Erythroblast (primary cell): ENCODE measurements at regions not wholly inside any gene's neighbourhood (a gene's known extent, or its start where the extent isn't known, plus 50 kb on each side); places are given as distances from the start of the nearest gene placed in this dataset.

ENCODE experiments used
- GATA1 ChIP-seq: IDR thresholded peaks from 2 replicates; pipeline ENCODE4 v1.6.1; 2011; ENCODE audit warnings: low read depth, mild to moderate bottlenecking, control low read depth, low read length, moderate library complexity
- POLR2A ChIP-seq: IDR thresholded peaks from 2 replicates; pipeline ENCODE4 v1.6.1; 2011; ENCODE audit warnings: mild to moderate bottlenecking, low read length

DNA sequence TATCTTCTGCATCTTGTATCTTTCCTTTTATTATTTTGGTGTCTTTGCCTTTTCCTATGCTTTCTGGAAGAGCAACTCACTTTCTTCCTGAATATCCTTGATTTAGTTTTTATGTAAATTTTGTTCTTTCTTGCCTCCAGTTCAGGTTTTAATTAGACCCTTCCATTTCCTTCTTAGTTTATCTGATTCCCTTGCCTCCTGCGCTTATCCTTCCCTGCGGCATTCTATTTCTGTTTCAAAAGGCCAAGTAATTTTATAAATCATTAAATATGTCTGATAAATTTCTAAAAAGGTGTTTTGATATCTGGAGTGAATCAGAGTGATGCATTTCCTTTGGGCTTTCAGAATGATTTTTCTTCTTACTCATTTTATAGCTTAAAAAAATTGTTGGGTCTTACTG lies 167.7 kb upstream of the WDR11 start:
- TF ChIP-seq POLR2A (no peak), GATA1 (no peak)
